ENCODE measurements at regions not wholly inside any gene's neighbourhood (a gene's known extent, or its start where the extent isn't known, plus 50 kb on each side); places are given as distances from the start of the nearest gene placed in this dataset.

DNA sequence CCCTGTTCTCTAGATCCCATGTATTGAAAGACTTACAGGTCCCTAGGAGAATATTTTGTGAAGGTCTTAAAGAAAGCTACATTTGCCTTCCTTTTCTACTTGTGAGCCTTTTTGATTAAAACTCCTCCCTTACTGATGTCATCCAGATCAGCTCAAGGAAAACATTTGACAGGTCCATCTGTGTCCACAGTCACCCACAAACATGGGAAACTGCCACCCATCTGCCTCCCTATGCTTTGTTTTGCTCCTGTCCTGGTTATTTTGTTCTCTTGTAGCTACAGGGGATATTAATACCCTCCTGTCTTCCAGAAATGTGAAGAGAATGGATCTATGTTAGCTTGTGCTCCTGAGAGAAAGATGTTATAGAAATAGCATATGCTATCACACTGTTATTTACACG is 203.6 kb upstream of the GALNT5 start:
- no peak for TF ChIP-seq EP300 (IDR thresholded peaks at IDR 0.05; ENCODE audit: borderline replicate concordance)
- no peak for TF ChIP-seq TEAD4 (IDR thresholded peaks at IDR 0.05)
- TF ChIP-seq YY1 (IDR thresholded peaks at IDR 0.05; ENCODE audit: low read depth), result no peak
- TF ChIP-seq, protein P1, sequence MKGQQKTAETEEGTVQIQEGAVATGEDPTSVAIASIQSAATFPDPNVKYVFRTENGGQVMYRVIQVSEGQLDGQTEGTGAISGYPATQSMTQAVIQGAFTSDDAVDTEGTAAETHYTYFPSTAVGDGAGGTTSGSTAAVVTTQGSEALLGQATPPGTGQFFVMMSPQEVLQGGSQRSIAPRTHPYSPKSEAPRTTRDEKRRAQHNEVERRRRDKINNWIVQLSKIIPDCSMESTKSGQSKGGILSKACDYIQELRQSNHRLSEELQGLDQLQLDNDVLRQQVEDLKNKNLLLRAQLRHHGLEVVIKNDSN (IDR thresholded peaks at IDR 0.05), result no peak
- no peak for TF ChIP-seq FOXM1 (IDR thresholded peaks at IDR 0.05; ENCODE audit: borderline replicate concordance, low read depth)
- TF ChIP-seq TCF12 (IDR thresholded peaks at IDR 0.05; ENCODE audit: low read depth), result no peak

DNA sequence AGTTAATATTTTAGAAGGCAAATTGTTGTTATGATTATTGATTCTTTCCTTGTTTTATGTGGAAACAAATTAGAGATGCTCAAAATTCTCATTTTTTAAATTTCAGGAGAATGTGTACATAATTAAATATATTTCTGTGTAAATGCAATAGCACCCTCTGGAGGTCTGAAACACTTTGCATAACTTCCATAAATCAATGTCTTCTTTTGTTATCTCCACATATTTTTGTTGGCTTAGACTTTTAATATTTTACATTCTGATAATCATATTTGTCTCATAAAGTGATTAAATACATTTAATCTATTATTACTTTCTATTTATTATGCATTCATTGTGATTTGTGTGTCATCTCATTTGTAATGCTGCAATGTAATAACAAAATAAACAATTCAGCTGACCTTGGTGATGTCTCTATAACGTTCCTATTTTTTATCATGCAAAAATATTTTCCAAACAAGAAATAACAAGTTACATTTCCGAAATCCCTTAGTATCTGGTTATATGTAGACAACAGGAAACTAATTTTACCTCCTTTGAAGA is 201.8 kb upstream of the GALNT5 start:
- TF ChIP-seq TEAD4 (IDR thresholded peaks at IDR 0.05) (no peak), CEBPB (IDR thresholded peaks at IDR 0.05) (no peak), RAD21 (IDR thresholded peaks at IDR 0.05; ENCODE audit: low read depth) (peak; percentile 74)

DNA sequence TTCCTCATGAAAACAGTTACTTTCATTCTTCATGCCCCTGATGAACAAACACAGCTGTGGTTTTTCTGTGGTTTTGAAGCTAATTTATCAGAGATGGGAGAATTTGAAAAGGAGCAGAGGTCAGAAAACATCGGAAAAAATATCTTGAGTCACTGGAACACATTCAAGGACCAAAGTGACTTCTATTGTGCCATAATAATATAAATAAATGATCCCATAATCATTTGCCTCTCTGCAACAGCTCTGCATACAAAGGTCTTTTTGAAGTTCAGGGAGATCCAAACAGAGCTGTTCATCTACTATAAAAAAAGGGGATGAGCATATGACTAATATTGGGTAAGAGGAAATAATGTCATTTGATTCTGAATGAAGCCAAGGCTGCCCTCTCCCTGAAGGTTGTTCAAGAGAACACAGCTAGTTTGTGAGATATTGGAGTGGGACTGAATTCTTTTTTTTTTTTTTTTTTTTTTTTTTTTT is 201.3 kb upstream of the GALNT5 start:
- no peak for TF ChIP-seq EGR1 (IDR thresholded peaks at IDR 0.05)
- no peak for TF ChIP-seq EP300 (IDR thresholded peaks at IDR 0.05; ENCODE audit: borderline replicate concordance)
- TF ChIP-seq YY1 (IDR thresholded peaks at IDR 0.05; ENCODE audit: low read depth), result no peak

DNA sequence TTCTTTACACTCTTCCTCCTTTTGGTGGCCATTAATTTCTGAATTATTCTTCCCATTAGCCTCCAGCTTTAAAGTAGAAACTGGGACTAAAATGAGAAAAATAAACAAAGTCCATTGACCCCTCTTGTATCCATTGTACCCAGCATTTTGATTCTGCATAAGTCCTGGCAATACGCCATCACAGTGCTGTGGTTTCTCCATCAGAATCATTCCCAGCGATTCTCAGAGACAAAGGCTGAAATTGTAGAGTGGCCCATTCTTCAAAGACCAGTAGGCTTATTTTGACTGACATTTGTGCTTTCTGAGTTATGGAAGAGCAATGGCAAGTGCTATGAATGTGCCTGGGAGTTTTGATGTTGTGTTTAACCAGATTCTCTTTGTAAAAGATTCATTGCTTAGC is 199.3 kb upstream of the GALNT5 start:
- TF ChIP-seq NFIC (IDR thresholded peaks at IDR 0.05) (no peak), CREB1 (IDR thresholded peaks at IDR 0.05; ENCODE audit: low read depth) (no peak), EP300 (IDR thresholded peaks at IDR 0.05; ENCODE audit: borderline replicate concordance) (no peak), FOXM1 (IDR thresholded peaks at IDR 0.05; ENCODE audit: borderline replicate concordance, low read depth) (no peak), EGR1 (IDR thresholded peaks at IDR 0.05) (no peak), TCF12 (IDR thresholded peaks at IDR 0.05; ENCODE audit: low read depth) (no peak), CEBPB (IDR thresholded peaks at IDR 0.05) (no peak), ZBTB7A (IDR thresholded peaks at IDR 0.05; ENCODE audit: low read depth) (no peak), RAD21 (IDR thresholded peaks at IDR 0.05; ENCODE audit: low read depth) (no peak), TEAD4 (IDR thresholded peaks at IDR 0.05) (no peak)
- TF ChIP-seq, protein P2, sequence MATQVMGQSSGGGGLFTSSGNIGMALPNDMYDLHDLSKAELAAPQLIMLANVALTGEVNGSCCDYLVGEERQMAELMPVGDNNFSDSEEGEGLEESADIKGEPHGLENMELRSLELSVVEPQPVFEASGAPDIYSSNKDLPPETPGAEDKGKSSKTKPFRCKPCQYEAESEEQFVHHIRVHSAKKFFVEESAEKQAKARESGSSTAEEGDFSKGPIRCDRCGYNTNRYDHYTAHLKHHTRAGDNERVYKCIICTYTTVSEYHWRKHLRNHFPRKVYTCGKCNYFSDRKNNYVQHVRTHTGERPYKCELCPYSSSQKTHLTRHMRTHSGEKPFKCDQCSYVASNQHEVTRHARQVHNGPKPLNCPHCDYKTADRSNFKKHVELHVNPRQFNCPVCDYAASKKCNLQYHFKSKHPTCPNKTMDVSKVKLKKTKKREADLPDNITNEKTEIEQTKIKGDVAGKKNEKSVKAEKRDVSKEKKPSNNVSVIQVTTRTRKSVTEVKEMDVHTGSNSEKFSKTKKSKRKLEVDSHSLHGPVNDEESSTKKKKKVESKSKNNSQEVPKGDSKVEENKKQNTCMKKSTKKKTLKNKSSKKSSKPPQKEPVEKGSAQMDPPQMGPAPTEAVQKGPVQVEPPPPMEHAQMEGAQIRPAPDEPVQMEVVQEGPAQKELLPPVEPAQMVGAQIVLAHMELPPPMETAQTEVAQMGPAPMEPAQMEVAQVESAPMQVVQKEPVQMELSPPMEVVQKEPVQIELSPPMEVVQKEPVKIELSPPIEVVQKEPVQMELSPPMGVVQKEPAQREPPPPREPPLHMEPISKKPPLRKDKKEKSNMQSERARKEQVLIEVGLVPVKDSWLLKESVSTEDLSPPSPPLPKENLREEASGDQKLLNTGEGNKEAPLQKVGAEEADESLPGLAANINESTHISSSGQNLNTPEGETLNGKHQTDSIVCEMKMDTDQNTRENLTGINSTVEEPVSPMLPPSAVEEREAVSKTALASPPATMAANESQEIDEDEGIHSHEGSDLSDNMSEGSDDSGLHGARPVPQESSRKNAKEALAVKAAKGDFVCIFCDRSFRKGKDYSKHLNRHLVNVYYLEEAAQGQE (IDR thresholded peaks at IDR 0.05; ENCODE audit: low read depth), result no peak

DNA sequence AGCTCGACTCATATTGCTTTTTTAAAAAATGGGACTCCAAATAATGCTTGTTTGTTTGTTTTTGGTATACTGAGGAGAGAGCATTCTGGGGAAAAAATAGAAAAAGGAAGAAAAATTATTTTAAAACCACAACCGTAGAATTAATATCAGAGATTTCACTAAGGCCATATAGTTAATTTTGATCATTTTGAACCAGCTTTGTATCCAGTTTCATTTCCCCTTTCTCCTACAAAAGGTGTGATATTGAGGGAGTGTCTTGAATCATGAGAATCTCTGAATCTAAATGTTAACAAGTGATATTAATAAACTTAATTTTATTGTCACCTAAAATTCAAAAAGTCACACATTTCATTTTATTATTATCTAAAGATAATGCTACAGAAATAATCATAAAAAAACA is 198.5 kb upstream of the GALNT5 start:
- TF ChIP-seq EP300 (IDR thresholded peaks at IDR 0.05; ENCODE audit: borderline replicate concordance) (no peak), TAF1 (IDR thresholded peaks at IDR 0.05; ENCODE audit: low read depth) (no peak), ZBTB7A (IDR thresholded peaks at IDR 0.05; ENCODE audit: low read depth) (no peak), FOXM1 (IDR thresholded peaks at IDR 0.05; ENCODE audit: borderline replicate concordance, low read depth) (no peak), EGR1 (IDR thresholded peaks at IDR 0.05) (no peak), TEAD4 (IDR thresholded peaks at IDR 0.05) (no peak), CEBPB (IDR thresholded peaks at IDR 0.05) (no peak)
- TF ChIP-seq, protein P1 (IDR thresholded peaks at IDR 0.05), result no peak
- TF ChIP-seq, protein P2 (IDR thresholded peaks at IDR 0.05; ENCODE audit: low read depth), result no peak

DNA sequence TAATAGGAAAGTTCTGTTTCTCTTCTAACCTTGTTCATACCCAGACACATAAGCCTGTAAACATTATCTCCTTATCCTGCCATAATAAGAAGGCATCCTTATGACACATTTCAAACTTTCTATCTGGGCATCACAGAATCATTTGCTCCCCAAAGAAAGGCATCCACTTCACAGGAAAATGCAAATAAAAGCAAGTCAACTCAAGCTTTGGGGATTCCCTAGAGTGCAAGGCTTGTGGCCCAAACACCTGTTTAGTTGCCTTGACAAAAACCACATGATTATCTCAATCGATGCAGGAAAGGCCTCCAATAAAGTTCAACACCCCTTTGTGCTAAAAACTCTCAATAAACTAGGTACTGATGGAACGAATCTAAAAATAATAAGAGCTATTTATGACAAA is 195.7 kb upstream of the GALNT5 start:
- TF ChIP-seq TEAD4 (IDR thresholded peaks at IDR 0.05), result no peak
- TF ChIP-seq TCF12 (IDR thresholded peaks at IDR 0.05; ENCODE audit: low read depth), result no peak
- TF ChIP-seq CREB1 (IDR thresholded peaks at IDR 0.05; ENCODE audit: low read depth), result no peak
- TF ChIP-seq, protein P2 (IDR thresholded peaks at IDR 0.05; ENCODE audit: low read depth), result no peak
- no peak for TF ChIP-seq NFIC (IDR thresholded peaks at IDR 0.05)
- TF ChIP-seq YY1 (IDR thresholded peaks at IDR 0.05; ENCODE audit: low read depth), result no peak
- no peak for TF ChIP-seq RAD21 (IDR thresholded peaks at IDR 0.05; ENCODE audit: low read depth)
- no peak for TF ChIP-seq FOXM1 (IDR thresholded peaks at IDR 0.05; ENCODE audit: borderline replicate concordance, low read depth)
- TF ChIP-seq EGR1 (IDR thresholded peaks at IDR 0.05), result no peak
- TF ChIP-seq ZBTB7A (IDR thresholded peaks at IDR 0.05; ENCODE audit: low read depth), result no peak
- TF ChIP-seq, protein P3, sequence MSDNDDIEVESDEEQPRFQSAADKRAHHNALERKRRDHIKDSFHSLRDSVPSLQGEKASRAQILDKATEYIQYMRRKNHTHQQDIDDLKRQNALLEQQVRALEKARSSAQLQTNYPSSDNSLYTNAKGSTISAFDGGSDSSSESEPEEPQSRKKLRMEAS (IDR thresholded peaks at IDR 0.05), result no peak
- TF ChIP-seq, protein P1 (IDR thresholded peaks at IDR 0.05), result no peak
